Activated CD8-positive, alpha-beta T cell treated with anti-CD3 and anti-CD28 coated beads for 36 hours (primary cell): ENCODE measurements at regions not wholly inside any gene's neighbourhood (a gene's known extent, or its start where the extent isn't known, plus 50 kb on each side); places are given as distances from the start of the nearest gene placed in this dataset.

Experiments used
- ATAC-seq: fragments of 200-7000 bp; cut with Tn5 transposase; one replicate; pipeline ENCODE4 v1.10.0; 2021; ENCODE audit warnings: mild to moderate bottlenecking, moderate library complexity
- CTCF ChIA-PET: fragments of 350-600 bp; sonication (Branson Sonifier 250); formaldehyde crosslinking; loops from one replicate; lab custom pipeline; 2021; ENCODE audit warnings: antibody characterized with exemption; lab: Charles Lee
- POLR2A ChIA-PET: fragments of 350-600 bp; sonication (Branson Sonifier 250); formaldehyde crosslinking; loops from one replicate; lab custom pipeline; 2021; ENCODE audit warnings: antibody characterized with exemption; lab: Charles Lee
- DNase-seq: peaks from one replicate; pipeline ENCODE4 v3.0.0-alpha.2; 2020
- H3K27ac Mint-ChIP-seq: one replicate; pipeline ENCODE4 v1.8.0; 2021; ENCODE audit warnings: mild to moderate bottlenecking, mixed read lengths
- H3K27me3 Mint-ChIP-seq: one replicate; pipeline ENCODE4 v1.8.0; 2021; ENCODE audit warnings: mixed read lengths
- H3K36me3 Mint-ChIP-seq: one replicate; pipeline ENCODE4 v1.8.0; 2021; ENCODE audit warnings: low read depth, mixed read lengths
- H3K4me1 Mint-ChIP-seq: one replicate; pipeline ENCODE4 v1.8.0; 2021; ENCODE audit warnings: low read depth, mixed read lengths
- H3K4me3 Mint-ChIP-seq: one replicate; pipeline ENCODE4 v1.8.0; 2021; ENCODE audit warnings: mild to moderate bottlenecking, moderate library complexity, mixed read lengths
- H3K9me3 Mint-ChIP-seq: one replicate; pipeline ENCODE4 v1.8.0; 2021; ENCODE audit warnings: mixed read lengths
- CTCF ChIP-seq: fragments of 200-600 bp; IDR thresholded peaks from one replicate; pipeline ENCODE4 v1.8.0; 2022; ENCODE audit warnings: antibody characterized with exemption, mild to moderate bottlenecking
- intact Hi-C: fragments of 100-400 bp; cut with micrococcal nuclease; formaldehyde crosslinking; loops from one replicate; pipeline ENCODE4 v1.10.0; 2022

- ChIA-PET CTCF (no interaction called here), POLR2A (no interaction called here)
- ATAC-seq = no peak
- Mint-ChIP-seq H3K27ac (no peak overlapping the region), H3K36me3 (no peaks in the 10 kb centered on the region), H3K4me3 (no peak overlapping the region), H3K4me1 (peaks cover 12% of the 10 kb centered on the region), H3K27me3 (no peaks in the 10 kb centered on the region), H3K9me3 (no peaks in the 10 kb centered on the region)
- DNase-seq = no peak
- TF ChIP-seq CTCF = no peak
- intact Hi-C loops = loop anchor here (10.0 kb wide), 1 partner anchor 379 kb away; the partner anchor contains the start of gene RAP2C
These were observed 186.9 kb upstream of the STK26 start for GRCh38 chrX:131836161-131836560.

- Mint-ChIP-seq H3K9me3 (no peaks in the 10 kb centered on the region), H3K36me3 (no peaks in the 10 kb centered on the region), H3K27me3 (no peaks in the 10 kb centered on the region), H3K4me1 (peaks cover 3% of the 10 kb centered on the region), H3K27ac (no peak overlapping the region), H3K4me3 (no peak overlapping the region)
- ChIA-PET POLR2A (no interaction called here), CTCF (interaction anchor here (1.1 kb wide), 1 partner anchor 9 kb away, joined by 3 read pairs; no protein-coding TSS in a partner anchor)
- DNase-seq = no peak
- ATAC-seq = no peak
- intact Hi-C loops = loop anchor here (10.0 kb wide), 1 partner anchor 377 kb away; the partner anchor contains the start of gene RAP2C
- no peak for TF ChIP-seq CTCF
These were observed 185.8 kb upstream of the STK26 start for GRCh38 chrX:131837325-131837724.

GRCh38 chrX:131840799-131841495 lies 182.2 kb upstream of the STK26 start:
- Mint-ChIP-seq H3K36me3 (no peaks in the 10 kb centered on the region), H3K27ac (no peak overlapping the region), H3K4me1 (peaks cover 3% of the 10 kb centered on the region), H3K4me3 (no peak overlapping the region), H3K27me3 (no peaks in the 10 kb centered on the region), H3K9me3 (no peaks in the 10 kb centered on the region)
- no peak for TF ChIP-seq CTCF
- ATAC-seq = peak; percentile 13
- POLR2A ChIA-PET = interaction anchor here (0.7 kb wide), 1 partner anchor 380 kb away, joined by 3 read pairs; no protein-coding TSS in a partner anchor
- intact Hi-C loops = no loop called here
- CTCF ChIA-PET = interaction anchor here (0.7 to 1.9 kb wide), 18 partner anchors 9 to 790 kb away, joined by 3 to 15 read pairs (median 5); no protein-coding TSS in a partner anchor
- no peak for DNase-seq

GRCh38 chrX:131841496-131842437 lies 181.3 kb upstream of the STK26 start:
- intact Hi-C loops = no loop called here
- ATAC-seq (peak; percentile 86), DNase-seq (peak; percentile 35)
- H3K4me3 Mint-ChIP-seq = no peak overlapping the region
- no peak overlapping the region for H3K27ac Mint-ChIP-seq
- TF ChIP-seq CTCF = peak; percentile 55
- CTCF ChIA-PET = interaction anchor here (0.6 to 1.9 kb wide), 28 partner anchors 8 to 790 kb away, joined by 3 to 15 read pairs (median 4); no protein-coding TSS in a partner anchor
- H3K27me3 Mint-ChIP-seq = no peaks in the 10 kb centered on the region
- peaks cover 3% of the 10 kb centered on the region for H3K4me1 Mint-ChIP-seq
- H3K36me3 Mint-ChIP-seq = no peaks in the 10 kb centered on the region
- POLR2A ChIA-PET = interaction anchor here (0.7 kb wide), 1 partner anchor 379 kb away, joined by 3 read pairs; no protein-coding TSS in a partner anchor
- no peaks in the 10 kb centered on the region for H3K9me3 Mint-ChIP-seq
